A673 (cell line): ENCODE measurements at regions not wholly inside any gene's neighbourhood (a gene's known extent, or its start where the extent isn't known, plus 50 kb on each side); places are given as distances from the start of the nearest gene placed in this dataset.

ENCODE experiments used
- BruUV-seq: library from RNA; stranded (reverse); fragments of 400-500 nt; replicated peaks from 2 replicates; lab custom pipeline; 2021; lab: Mats Ljungman, UMichigan
- CTCF ChIA-PET: fragments of 300-600 bp; sonication (Branson Sonifier 250); formaldehyde crosslinking; loops from one replicate; lab custom pipeline; 2022; ENCODE audit warnings: antibody characterized with exemption; lab: Charles Lee
- POLR2A ChIA-PET: fragments of 300-600 bp; sonication (Branson Sonifier 250); formaldehyde crosslinking; loops from one replicate; lab custom pipeline; 2022; ENCODE audit warnings: antibody characterized with exemption; ENCODE audit not compliant: low non-redundant PET; lab: Charles Lee
- DNase-seq: peaks from one replicate; pipeline ENCODE4 v3.0.0-alpha.2; 2015; ENCODE audit warnings: low spot score
- H3K27ac ChIP-seq: fragments of 200-600 bp; sonication (generic); 2 replicates; pipeline ENCODE4 v1.5.1; 2016; ENCODE audit warnings: mixed run types, low read depth, mild to moderate bottlenecking, mixed read lengths, antibody characterized with exemption, low read length; ENCODE audit not compliant: poor library complexity, severe bottlenecking
- H3K27me3 ChIP-seq: fragments of 200-600 bp; sonication (generic); replicated peaks from 2 replicates; pipeline ENCODE4 v1.6.1; 2017; ENCODE audit warnings: mixed run types, low read depth, mild to moderate bottlenecking, mixed read lengths, antibody characterized with exemption, low read length; ENCODE audit not compliant: insufficient read depth, poor library complexity
- H3K36me3 ChIP-seq: fragments of 200-600 bp; sonication (generic); 2 replicates; pipeline ENCODE4 v1.6.1; 2016; ENCODE audit warnings: mixed run types, mild to moderate bottlenecking, mixed read lengths, antibody characterized with exemption, low read length; ENCODE audit not compliant: insufficient read depth, poor library complexity, severe bottlenecking
- H3K4me1 ChIP-seq: fragments of 200-600 bp; sonication (generic); 2 replicates; pipeline ENCODE4 v1.6.1; 2017; ENCODE audit warnings: mixed run types, mild to moderate bottlenecking, mixed read lengths, antibody characterized with exemption, low read length; ENCODE audit not compliant: insufficient read depth, poor library complexity, severe bottlenecking
- H3K4me3 ChIP-seq: fragments of 200-600 bp; sonication (generic); 2 replicates; pipeline ENCODE4 v1.5.1; 2016; ENCODE audit warnings: low read depth, mixed run types, mild to moderate bottlenecking, mixed read lengths, low read length; ENCODE audit not compliant: poor library complexity, severe bottlenecking
- H3K9me3 ChIP-seq: fragments of 200-600 bp; sonication (generic); 2 replicates; pipeline ENCODE4 v1.6.1; 2016; ENCODE audit warnings: mixed run types, low read depth, mild to moderate bottlenecking, mixed read lengths, antibody characterized with exemption, low read length; ENCODE audit not compliant: poor library complexity, severe bottlenecking
- CTCF ChIP-seq: fragments of 300-800, 200-600 bp; sonication (generic); conservative IDR thresholded peaks from 2 replicates; pipeline ENCODE4 v1.5.1; 2017; ENCODE audit warnings: low read depth, mild to moderate bottlenecking, antibody characterized with exemption, low read length, moderate library complexity, mixed read lengths
- EZH2 ChIP-seq: fragments of 200-600 bp; sonication (generic); IDR thresholded peaks from 2 replicates; pipeline ENCODE4 v1.6.1; 2017; ENCODE audit warnings: borderline replicate concordance, low read depth, mild to moderate bottlenecking, mixed read lengths, antibody characterized with exemption, low read length; ENCODE audit not compliant: poor library complexity, severe bottlenecking
- intact Hi-C: fragments of 100-400 bp; cut with micrococcal nuclease; formaldehyde crosslinking; loops from one replicate; pipeline ENCODE4 v1.10.0; 2022; ENCODE audit not compliant: unreplicated experiment

GRCh38 chr3:159807137-159808040 lies 181.2 kb upstream of the IL12A start:
- no peaks in the 10 kb centered on the region for H3K27me3 ChIP-seq
- ChIA-PET POLR2A (interaction anchor here (0.6 kb wide), 1 partner anchor 199 kb away, joined by 7 read pairs; no protein-coding TSS in a partner anchor), CTCF (no interaction called here)
- H3K9me3 ChIP-seq = no peaks in the 10 kb centered on the region
- no peaks in the 10 kb centered on the region for H3K4me1 ChIP-seq
- BruUV-seq = no TSS peak
- DNase-seq = no peak
- intact Hi-C loops = loop anchor here (10.0 kb wide), 1 partner anchor 963 kb away; no protein-coding TSS in a partner anchor
- H3K4me3 ChIP-seq = no peak overlapping the region
- H3K36me3 ChIP-seq = no peaks in the 10 kb centered on the region
- TF ChIP-seq CTCF (no peak), EZH2 (no peak)
- H3K27ac ChIP-seq = no peak overlapping the region

GRCh38 chr3:159813822-159814531 lies 174.7 kb upstream of the IL12A start:
- H3K4me3 ChIP-seq = no peak overlapping the region
- no peaks in the 10 kb centered on the region for H3K9me3 ChIP-seq
- no peaks in the 10 kb centered on the region for H3K27me3 ChIP-seq
- BruUV-seq = no TSS peak
- ChIA-PET POLR2A (no interaction called here), CTCF (interaction anchor here (0.7 to 1.6 kb wide), 2 partner anchors 15 to 634 kb away, joined by 3 read pairs; no protein-coding TSS in a partner anchor)
- no peak overlapping the region for H3K27ac ChIP-seq
- TF ChIP-seq EZH2 (no peak), CTCF (no peak)
- no peak for DNase-seq
- no peaks in the 10 kb centered on the region for H3K36me3 ChIP-seq
- intact Hi-C loops = no loop called here
- no peaks in the 10 kb centered on the region for H3K4me1 ChIP-seq

- TF ChIP-seq EZH2 (no peak), CTCF (no peak)
- POLR2A ChIA-PET = no interaction called here
Observed at GRCh38 chr3:159816512-159816911, 172.1 kb upstream of the IL12A start.

More at GRCh38 chr3:159816512-159816911, 172.1 kb upstream of the IL12A start:
- CTCF ChIA-PET = no interaction called here
- BruUV-seq = no TSS peak
- Histone ChIP-seq H3K27ac (no peak overlapping the region), H3K9me3 (no peaks in the 10 kb centered on the region), H3K4me3 (no peak overlapping the region), H3K36me3 (no peaks in the 10 kb centered on the region), H3K27me3 (no peaks in the 10 kb centered on the region), H3K4me1 (no peaks in the 10 kb centered on the region)
- intact Hi-C loops = no loop called here
- DNase-seq = no peak
